Neural cell (in vitro differentiated cells): ENCODE measurements at regions not wholly inside any gene's neighbourhood (a gene's known extent, or its start where the extent isn't known, plus 50 kb on each side); places are given as distances from the start of the nearest gene placed in this dataset.
A peak's percentile ranks its signal among the peaks of the same experiment; 100 is the strongest.

ENCODE experiments used
- CTCF ChIP-seq: fragments of 450-650 bp; IDR thresholded peaks from 2 replicates; pipeline ENCODE4 v1.5.1; 2014; ENCODE audit warnings: antibody characterized with exemption, mild to moderate bottlenecking, moderate library complexity; ENCODE audit not compliant: poor library complexity, severe bottlenecking
- EP300 ChIP-seq: fragments of 450-650 bp; conservative IDR thresholded peaks from 2 replicates; pipeline ENCODE4 v1.6.1; 2014; ENCODE audit warnings: antibody characterized with exemption, mild to moderate bottlenecking, moderate library complexity; ENCODE audit not compliant: poor library complexity, severe bottlenecking
- EZH2 ChIP-seq: fragments of 200-600, 300-800 bp; shearing (Covaris generic), sonication (generic); IDR thresholded peaks from 2 replicates; pipeline ENCODE4 v1.6.1; 2014; ENCODE audit warnings: antibody characterized with exemption, low read length, borderline replicate concordance, mild to moderate bottlenecking; ENCODE audit not compliant: insufficient read depth, poor library complexity, severe bottlenecking
- MXI1 ChIP-seq: fragments of 450-650 bp; conservative IDR thresholded peaks from 2 replicates; pipeline ENCODE4 v1.6.1; 2014; ENCODE audit warnings: antibody characterized with exemption, mild to moderate bottlenecking; ENCODE audit not compliant: poor library complexity, severe bottlenecking
- POLR2AphosphoS5 ChIP-seq: IDR thresholded peaks from 2 replicates; pipeline ENCODE4 v1.6.1; 2012
- RAD21 ChIP-seq: fragments of 450-650 bp; conservative IDR thresholded peaks from 2 replicates; pipeline ENCODE4 v1.6.1; 2014; ENCODE audit warnings: antibody characterized with exemption, mild to moderate bottlenecking, moderate library complexity
- TAF1 ChIP-seq: IDR thresholded peaks from 2 replicates; pipeline ENCODE4 v1.6.1; 2012; ENCODE audit warnings: low read depth

GRCh38 chr22:27318516-27318915 lies 483.0 kb downstream of the MN1 start:
- no peak for TF ChIP-seq TAF1
- no peak for TF ChIP-seq EZH2
- peak; percentile 72 for TF ChIP-seq POLR2AphosphoS5
- no peak for TF ChIP-seq CTCF
- no peak for TF ChIP-seq MXI1
- TF ChIP-seq EP300: peak; percentile 88
- TF ChIP-seq RAD21: peak; percentile 60
